ENCODE measurements at regions not wholly inside any gene's neighbourhood (a gene's known extent, or its start where the extent isn't known, plus 50 kb on each side); places are given as distances from the start of the nearest gene placed in this dataset.

GRCh38 chr5:63374085-63374484 is 588.2 kb downstream of the HTR1A start:
- TF ChIP-seq ZFP1 (CRISPR knock-in tag; IDR thresholded peaks at IDR 0.05): no peak
- TF ChIP-seq MAZ (CRISPR knock-in tag; conservative IDR thresholded peaks at IDR 0.05 in 1 of 2, IDR thresholded peaks at IDR 0.05 in 1 of 2): no peak
- TF ChIP-seq ZNF57 (CRISPR knock-in tag; IDR thresholded peaks at IDR 0.05): no peak
- TF ChIP-seq ZBTB9 (CRISPR knock-in tag; IDR thresholded peaks at IDR 0.05): no peak
- TF ChIP-seq ZBTB33 (CRISPR knock-in tag; IDR thresholded peaks at IDR 0.05): no peak
- TF ChIP-seq ZHX1 (conservative IDR thresholded peaks at IDR 0.05; ENCODE audit: low read length): no peak
- no peak for TF ChIP-seq EZH2 (IDR thresholded peaks at IDR 0.05; ENCODE audit: borderline replicate concordance, low read depth, low read length)
- TF ChIP-seq FOXA1 (IDR thresholded peaks at IDR 0.05; ENCODE audit: borderline replicate concordance): no peak
- no peak for TF ChIP-seq SP2 (IDR thresholded peaks at IDR 0.05; ENCODE audit: extremely low read depth, low read depth, low read length, poor library complexity, severe bottlenecking)
- TF ChIP-seq CTCF (IDR thresholded peaks at IDR 0.05 in 2 of 3, conservative IDR thresholded peaks at IDR 0.05 in 1 of 3; ENCODE audit: insufficient read depth in 2 of 3, low read depth in 1 of 3, low read length in 3 of 3): no peak
- no peak for TF ChIP-seq PHF8 (IDR thresholded peaks at IDR 0.05; ENCODE audit: borderline replicate concordance, low read length)
- no peak for TF ChIP-seq ATF3 (IDR thresholded peaks at IDR 0.05)
- no peak for TF ChIP-seq ATF3 (CRISPR knock-in tag; conservative IDR thresholded peaks at IDR 0.05)

All from K562 (cell line).